ENCODE measurements at regions not wholly inside any gene's neighbourhood (a gene's known extent, or its start where the extent isn't known, plus 50 kb on each side); places are given as distances from the start of the nearest gene placed in this dataset.
A peak's percentile ranks its signal among the peaks of the same experiment; 100 is the strongest.

DNA sequence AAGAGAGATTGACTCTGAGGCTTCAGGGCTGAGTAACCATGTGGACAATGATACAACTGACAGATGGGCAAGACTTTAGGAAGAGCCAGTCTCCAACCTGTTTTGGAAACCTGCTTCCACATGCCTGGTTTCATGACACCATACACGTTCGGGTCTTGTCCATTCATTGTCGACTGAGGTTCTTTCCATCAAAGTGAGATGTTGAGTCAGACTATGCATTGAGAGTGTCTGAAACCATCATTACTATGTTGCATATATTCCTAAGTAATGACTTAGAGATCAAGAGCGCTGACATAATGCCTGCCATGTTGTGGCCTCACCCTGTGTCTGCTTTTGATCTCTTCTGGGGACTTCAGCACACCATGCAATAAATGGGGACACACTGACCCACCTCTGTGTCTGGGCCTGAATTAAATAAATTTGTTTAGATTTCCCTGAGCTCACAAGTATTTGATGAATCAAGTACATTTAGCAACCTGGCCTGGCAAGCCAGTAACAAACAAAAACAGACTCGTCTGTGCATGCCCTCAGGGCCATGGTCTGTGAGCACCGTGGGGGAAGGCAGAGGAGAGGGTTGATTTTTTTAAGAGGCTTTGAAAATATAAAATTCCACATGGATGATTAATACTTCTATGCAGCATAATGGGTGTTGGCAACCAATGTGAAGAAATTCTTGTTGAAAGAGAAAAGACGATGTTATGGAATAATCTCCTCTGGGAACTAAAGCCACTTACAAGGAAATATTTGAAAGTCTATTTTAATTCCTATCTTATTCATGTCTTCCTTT lies 49.9 kb upstream of the UBAC2 start:
- no peaks in the 10 kb centered on the region for H3K9me3 ChIP-seq (replicated peaks; ENCODE audit: low read length)
- no peak overlapping the region for H3K4me3 ChIP-seq (ENCODE audit: low read length)
- no peaks in the 10 kb centered on the region for H3K36me3 ChIP-seq (ENCODE audit: insufficient read depth, low read length)
- H3K27me3 ChIP-seq (ENCODE audit: control insufficient read depth, insufficient read depth, low read length), result no peaks in the 10 kb centered on the region
- H3K9ac ChIP-seq (ENCODE audit: low read depth, low read length), result no peak overlapping the region
- peaks cover 18% of the 10 kb centered on the region for H3K4me1 ChIP-seq (ENCODE audit: control insufficient read depth, insufficient read depth, low read length)
- H3K4me2 ChIP-seq (ENCODE audit: low read length), result peak overlapping the region; percentile 59

Data from skeletal muscle satellite cell (primary cell).